GM12878 (cell line): ENCODE measurements at regions not wholly inside any gene's neighbourhood (a gene's known extent, or its start where the extent isn't known, plus 50 kb on each side); places are given as distances from the start of the nearest gene placed in this dataset.

Source experiments
- ATAC-seq: fragments of 200-7000 bp; cut with Tn5 transposase; 3 replicates; pipeline ENCODE4 v1.9.1; 2020; ENCODE audit warnings: mild to moderate bottlenecking, moderate library complexity
- BruUV-seq: library from RNA; stranded (reverse); fragments of 400-500 nt; replicated peaks from 2 replicates; lab custom pipeline; 2021; lab: Mats Ljungman, UMichigan
- CTCF ChIA-PET: fragments of 300-600 bp; sonication (Branson Sonifier 250); formaldehyde crosslinking; extraction: SDS; loops from one replicate; lab custom pipeline; 2021; ENCODE audit warnings: inconsistent platforms; lab: Yijun Ruan, JAX
- POLR2A ChIA-PET: fragments of 350-600 bp; formaldehyde crosslinking; extraction: SDS; loops from one replicate; lab custom pipeline; 2021; ENCODE audit warnings: inconsistent platforms; lab: Charles Lee
- RAD21 ChIA-PET: fragments of 300-600 bp; sonication (Branson Sonifier 250); formaldehyde crosslinking; loops from one replicate; lab custom pipeline; 2023; ENCODE audit warnings: antibody characterized with exemption; ENCODE audit not compliant: unreplicated experiment; lab: Charles Lee
- SMC1A ChIA-PET: fragments of 300-600 bp; sonication (Branson Sonifier 250); formaldehyde crosslinking; loops from one replicate; lab custom pipeline; 2023; ENCODE audit not compliant: unreplicated experiment, uncharacterized antibody; lab: Charles Lee
- DNase-seq: peaks from one replicate; pipeline ENCODE4 v3.0.0-alpha.2; 2011; ENCODE audit warnings: low read depth, low spot score
- FAIRE-seq: peaks from 3 replicates; lab custom pipeline; 2011; peaks lifted over from hg19 to GRCh38; lab: Jason Lieb, UNC
- H2AFZ ChIP-seq: 2 replicates; pipeline ENCODE4 v1.6.0; 2011; ENCODE audit warnings: low read depth, low read length, control low read depth; ENCODE audit not compliant: control insufficient read depth
- H3K27ac ChIP-seq: 2 replicates; pipeline ENCODE4 v1.5.1; 2011; ENCODE audit warnings: control low read depth; ENCODE audit not compliant: control insufficient read depth, insufficient read depth
- H3K27me3 ChIP-seq, 2 experiments: replicated peaks in 1 of 2; 2 replicates each; pipeline versions ENCODE4 v1.6.0 to v1.6.1; 2011; ENCODE audit warnings: low read length in 1 of 2; ENCODE audit not compliant: control insufficient read depth in 2 of 2, insufficient read depth in 2 of 2
- H3K36me3 ChIP-seq, 2 experiments: 2 replicates each; pipeline ENCODE4 v1.5.1; 2011; ENCODE audit warnings: low read length in 1 of 2; ENCODE audit not compliant: control insufficient read depth in 2 of 2, insufficient read depth in 2 of 2
- H3K4me1 ChIP-seq: 2 replicates; pipeline ENCODE4 v1.6.1; 2011; ENCODE audit warnings: mild to moderate bottlenecking, low read length, moderate library complexity, mixed read lengths; ENCODE audit not compliant: control insufficient read depth, insufficient read depth
- H3K4me2 ChIP-seq: 2 replicates; pipeline ENCODE4 v1.6.0; 2011; ENCODE audit warnings: control low read depth; ENCODE audit not compliant: control insufficient read depth, insufficient read depth
- H3K4me3 ChIP-seq: fragments of 200-600 bp; sonication (generic); 2 replicates; pipeline ENCODE4 v1.5.1; 2016
- H3K79me2 ChIP-seq: 2 replicates; pipeline ENCODE4 v1.6.0; 2011; ENCODE audit warnings: low read length; ENCODE audit not compliant: control insufficient read depth, insufficient read depth
- H3K9ac ChIP-seq: 2 replicates; pipeline ENCODE4 v1.8.0; 2011; ENCODE audit warnings: low read length, control low read depth, mixed read lengths; ENCODE audit not compliant: control insufficient read depth, insufficient read depth
- H3K9me3 ChIP-seq: replicated peaks from 3 replicates; pipeline ENCODE4 v1.5.1; 2011; ENCODE audit warnings: mild to moderate bottlenecking, low read length; ENCODE audit not compliant: control insufficient read depth, insufficient read depth
- H4K20me1 ChIP-seq: 2 replicates; pipeline ENCODE4 v1.6.0; 2011; ENCODE audit not compliant: control insufficient read depth, insufficient read depth
- ASH2L ChIP-seq: fragments of 300-600, 200-600 bp; sonication (generic); IDR thresholded peaks from 2 replicates; pipeline ENCODE4 v1.6.1; 2017; ENCODE audit warnings: low read depth, mild to moderate bottlenecking, borderline replicate concordance
- BMI1 ChIP-seq: fragments of 450-650 bp; IDR thresholded peaks from 2 replicates; pipeline ENCODE4 v1.6.1; 2016; ENCODE audit warnings: mild to moderate bottlenecking, moderate library complexity, borderline replicate concordance
- BRCA1 ChIP-seq: IDR thresholded peaks from 2 replicates; pipeline ENCODE4 v1.6.1; 2011; ENCODE audit warnings: low read depth, low read length, improper control_type of control experiment
- CBX5 ChIP-seq: sonication (generic); IDR thresholded peaks from 2 replicates; pipeline ENCODE4 v1.6.1; 2016; ENCODE audit warnings: low read depth, moderate library complexity, mild to moderate bottlenecking, inconsistent platforms
- CHD2 ChIP-seq: IDR thresholded peaks from 2 replicates; pipeline ENCODE4 v1.6.1; 2011; ENCODE audit warnings: low read depth, low read length, improper control_type of control experiment, borderline replicate concordance
- ESRRA ChIP-seq: IDR thresholded peaks from 2 replicates; pipeline ENCODE4 v1.6.1; 2012; ENCODE audit warnings: mild to moderate bottlenecking, low read length, improper control_type of control experiment
- FOS ChIP-seq: IDR thresholded peaks from 3 replicates; pipeline ENCODE4 v1.6.1; 2011; ENCODE audit warnings: borderline replicate concordance; ENCODE audit not compliant: insufficient read length; ENCODE audit errors: extremely low read depth
- GABPA ChIP-seq: IDR thresholded peaks from 2 replicates; pipeline ENCODE4 v1.6.1; 2014; ENCODE audit warnings: antibody characterized with exemption, low read depth, mild to moderate bottlenecking, inconsistent platforms
- JUND ChIP-seq: IDR thresholded peaks from 2 replicates; pipeline ENCODE4 v1.6.1; 2012; ENCODE audit warnings: low read depth, mild to moderate bottlenecking, low read length, improper control_type of control experiment, moderate library complexity
- MXI1 ChIP-seq: fragments of 150-350 bp; IDR thresholded peaks from 2 replicates; pipeline ENCODE4 v1.6.1; 2011; ENCODE audit warnings: low read depth, mild to moderate bottlenecking, inconsistent platforms, low read length, improper control_type of control experiment
- NRF1 ChIP-seq: conservative IDR thresholded peaks from 2 replicates; pipeline ENCODE4 v1.6.1; 2011; ENCODE audit warnings: mild to moderate bottlenecking, low read depth, low read length, improper control_type of control experiment
- RCOR1 ChIP-seq: conservative IDR thresholded peaks from 2 replicates; pipeline ENCODE4 v1.6.1; 2012; ENCODE audit warnings: low read depth, low read length, improper control_type of control experiment
- SIN3A ChIP-seq: IDR thresholded peaks from 2 replicates; pipeline ENCODE4 v1.6.1; 2012; ENCODE audit warnings: low read depth, low read length, improper control_type of control experiment
- SPI1 ChIP-seq: IDR thresholded peaks from 2 replicates; pipeline ENCODE4 v1.6.1; 2011; ENCODE audit warnings: low read depth, mild to moderate bottlenecking, low read length, moderate library complexity, borderline replicate concordance; ENCODE audit not compliant: insufficient read depth
- ZNF384 ChIP-seq: IDR thresholded peaks from 2 replicates; pipeline ENCODE4 v1.6.1; 2012; ENCODE audit warnings: low read depth, mild to moderate bottlenecking, low read length, improper control_type of control experiment, borderline replicate concordance
- WGBS: methylation state at CpG from one replicate; pipeline ENCODE4 v1.1.6; 2016; ENCODE audit warnings: low lambda C conversion rate; ENCODE audit not compliant: insufficient replicate concordance, insufficient coverage; ENCODE audit errors: missing lambda C conversion rate; 5-methylcytosine and 5-hydroxymethylcytosine counted together
- in situ Hi-C: fragments of 300-500 bp; cut with MboI; formaldehyde crosslinking; loops from 9 replicates; pipeline ENCODE4 v1.14.3; 2018; ENCODE audit warnings: mixed read lengths
- intact Hi-C: fragments of 100-400 bp; cut with micrococcal nuclease; formaldehyde crosslinking; loops from one replicate; pipeline ENCODE4 v1.14.2; 2022; ENCODE audit not compliant: unreplicated experiment
- TF ChIP-seq, protein P1 (sequence below): fragments of 450-650 bp; IDR thresholded peaks from 2 replicates; pipeline ENCODE4 v1.6.1; 2018; ENCODE audit warnings: mild to moderate bottlenecking, low read depth, moderate library complexity; ENCODE audit not compliant: partially characterized antibody
- TF ChIP-seq, protein P2 (sequence below): IDR thresholded peaks from 2 replicates; pipeline ENCODE4 v1.6.1; 2012; ENCODE audit warnings: low read depth, low read length, improper control_type of control experiment
- TF ChIP-seq, protein P3 (sequence below): IDR thresholded peaks from 2 replicates; pipeline ENCODE4 v1.6.1; 2011; ENCODE audit warnings: low read depth, low read length, improper control_type of control experiment, borderline replicate concordance

DNA sequence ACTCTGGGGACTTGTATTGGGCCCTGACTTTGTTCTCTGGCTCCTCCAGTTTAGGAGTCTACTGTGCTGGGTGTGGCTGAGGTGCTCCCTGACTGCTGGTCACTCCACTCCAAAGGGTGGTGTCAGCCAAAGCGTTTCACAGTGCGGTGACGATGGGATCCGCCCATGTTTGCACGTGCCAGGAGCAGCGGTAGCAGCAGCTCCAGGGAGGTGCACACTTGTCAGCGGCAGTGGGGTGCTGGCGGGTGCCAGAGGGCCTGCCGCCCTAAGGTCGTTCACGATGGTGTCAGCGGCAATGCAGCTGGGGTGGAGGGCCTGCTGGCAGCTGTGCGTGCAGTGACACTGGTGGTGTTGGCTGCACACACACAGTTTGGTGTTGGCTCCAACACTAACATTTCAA, 268.5 kb upstream of the AKR1E2 start:
- FAIRE-seq = no peak
- no TSS peak for BruUV-seq
- no peaks in the 10 kb centered on the region for H3K79me2 ChIP-seq
- DNase-seq = no peak
- TF ChIP-seq ZNF384 (no peak), CHD2 (no peak), SIN3A (no peak), CBX5 (no peak), BMI1 (no peak), SPI1 (no peak), JUND (no peak), MXI1 (no peak), RCOR1 (no peak), GABPA (no peak), ESRRA (no peak), BRCA1 (no peak), ASH2L (no peak), FOS (no peak), NRF1 (no peak)
- TF ChIP-seq, protein P1, sequence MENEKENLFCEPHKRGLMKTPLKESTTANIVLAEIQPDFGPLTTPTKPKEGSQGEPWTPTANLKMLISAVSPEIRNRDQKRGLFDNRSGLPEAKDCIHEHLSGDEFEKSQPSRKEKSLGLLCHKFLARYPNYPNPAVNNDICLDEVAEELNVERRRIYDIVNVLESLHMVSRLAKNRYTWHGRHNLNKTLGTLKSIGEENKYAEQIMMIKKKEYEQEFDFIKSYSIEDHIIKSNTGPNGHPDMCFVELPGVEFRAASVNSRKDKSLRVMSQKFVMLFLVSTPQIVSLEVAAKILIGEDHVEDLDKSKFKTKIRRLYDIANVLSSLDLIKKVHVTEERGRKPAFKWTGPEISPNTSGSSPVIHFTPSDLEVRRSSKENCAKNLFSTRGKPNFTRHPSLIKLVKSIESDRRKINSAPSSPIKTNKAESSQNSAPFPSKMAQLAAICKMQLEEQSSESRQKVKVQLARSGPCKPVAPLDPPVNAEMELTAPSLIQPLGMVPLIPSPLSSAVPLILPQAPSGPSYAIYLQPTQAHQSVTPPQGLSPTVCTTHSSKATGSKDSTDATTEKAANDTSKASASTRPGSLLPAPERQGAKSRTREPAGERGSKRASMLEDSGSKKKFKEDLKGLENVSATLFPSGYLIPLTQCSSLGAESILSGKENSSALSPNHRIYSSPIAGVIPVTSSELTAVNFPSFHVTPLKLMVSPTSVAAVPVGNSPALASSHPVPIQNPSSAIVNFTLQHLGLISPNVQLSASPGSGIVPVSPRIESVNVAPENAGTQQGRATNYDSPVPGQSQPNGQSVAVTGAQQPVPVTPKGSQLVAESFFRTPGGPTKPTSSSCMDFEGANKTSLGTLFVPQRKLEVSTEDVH = no peak
- TF ChIP-seq, protein P2, sequence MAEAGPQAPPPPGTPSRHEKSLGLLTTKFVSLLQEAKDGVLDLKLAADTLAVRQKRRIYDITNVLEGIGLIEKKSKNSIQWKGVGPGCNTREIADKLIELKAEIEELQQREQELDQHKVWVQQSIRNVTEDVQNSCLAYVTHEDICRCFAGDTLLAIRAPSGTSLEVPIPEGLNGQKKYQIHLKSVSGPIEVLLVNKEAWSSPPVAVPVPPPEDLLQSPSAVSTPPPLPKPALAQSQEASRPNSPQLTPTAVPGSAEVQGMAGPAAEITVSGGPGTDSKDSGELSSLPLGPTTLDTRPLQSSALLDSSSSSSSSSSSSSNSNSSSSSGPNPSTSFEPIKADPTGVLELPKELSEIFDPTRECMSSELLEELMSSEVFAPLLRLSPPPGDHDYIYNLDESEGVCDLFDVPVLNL = no peak
- TF ChIP-seq, protein P3, sequence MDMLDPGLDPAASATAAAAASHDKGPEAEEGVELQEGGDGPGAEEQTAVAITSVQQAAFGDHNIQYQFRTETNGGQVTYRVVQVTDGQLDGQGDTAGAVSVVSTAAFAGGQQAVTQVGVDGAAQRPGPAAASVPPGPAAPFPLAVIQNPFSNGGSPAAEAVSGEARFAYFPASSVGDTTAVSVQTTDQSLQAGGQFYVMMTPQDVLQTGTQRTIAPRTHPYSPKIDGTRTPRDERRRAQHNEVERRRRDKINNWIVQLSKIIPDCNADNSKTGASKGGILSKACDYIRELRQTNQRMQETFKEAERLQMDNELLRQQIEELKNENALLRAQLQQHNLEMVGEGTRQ = no peak
- no peak for ATAC-seq
- in situ Hi-C loops (no loop called here), intact Hi-C loops (no loop called here)
- no peak overlapping the region for H2AFZ ChIP-seq
- H3K4me3 ChIP-seq = no peak overlapping the region
- RAD21 ChIA-PET = no interaction called here
- 68% methylated on average over 13 of the region's 13 CpGs for WGBS
- no peaks in the 10 kb centered on the region for H3K9me3 ChIP-seq
- no peaks in the 10 kb centered on the region for H3K36me3 ChIP-seq
- POLR2A ChIA-PET = no interaction called here
- H3K4me1 ChIP-seq = no peaks in the 10 kb centered on the region
- H3K4me2 ChIP-seq = no peak overlapping the region
- H3K27me3 ChIP-seq = no peaks in the 10 kb centered on the region
- H3K9ac ChIP-seq = no peak overlapping the region
- H3K27ac ChIP-seq = no peak overlapping the region
- SMC1A ChIA-PET = interaction anchor here (0.8 kb wide), 1 partner anchor 9 kb away, joined by 3 read pairs; no protein-coding TSS in a partner anchor
- CTCF ChIA-PET = no interaction called here
- no peaks in the 10 kb centered on the region for H4K20me1 ChIP-seq
